GM23248 (cell line): ENCODE measurements at regions not wholly inside any gene's neighbourhood (a gene's known extent, or its start where the extent isn't known, plus 50 kb on each side); places are given as distances from the start of the nearest gene placed in this dataset.

Source experiments
- EZH2 ChIP-seq: fragments of 200-600 bp; sonication (generic); IDR thresholded peaks from 2 replicates; pipeline ENCODE4 v1.6.1; 2018; ENCODE audit warnings: antibody characterized with exemption, mild to moderate bottlenecking; ENCODE audit not compliant: insufficient read depth, poor library complexity, severe bottlenecking
- EZH2phosphoT487 ChIP-seq: fragments of 200-600 bp; sonication (generic); IDR thresholded peaks from 2 replicates; pipeline ENCODE4 v1.6.1; 2018; ENCODE audit warnings: antibody characterized with exemption, moderate library complexity, mild to moderate bottlenecking, low read depth; ENCODE audit not compliant: insufficient read depth

DNA sequence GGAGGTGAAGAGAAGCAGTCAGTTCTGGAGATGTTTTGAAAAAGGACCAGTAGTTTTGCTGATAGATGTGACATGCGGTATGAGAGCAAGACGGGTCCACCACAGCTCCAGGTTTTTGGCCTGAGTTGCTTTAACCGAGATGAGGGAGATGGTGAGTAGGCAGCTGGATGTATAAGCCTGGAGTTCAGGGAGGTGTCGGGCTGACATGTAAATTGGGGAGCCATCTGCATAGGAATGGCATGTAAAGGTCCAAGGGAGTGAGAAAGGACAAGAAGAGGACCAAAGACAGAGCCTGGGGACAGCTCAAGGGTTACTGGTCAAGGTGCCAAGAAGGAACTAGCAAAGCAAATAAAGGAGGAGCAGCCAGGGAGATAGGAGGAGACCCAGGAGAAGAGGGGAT is 503.7 kb downstream of the MATN1 start:
- no peak for TF ChIP-seq EZH2
- no peak for TF ChIP-seq EZH2phosphoT487
